ENCODE measurements at regions not wholly inside any gene's neighbourhood (a gene's known extent, or its start where the extent isn't known, plus 50 kb on each side); places are given as distances from the start of the nearest gene placed in this dataset.

DNA sequence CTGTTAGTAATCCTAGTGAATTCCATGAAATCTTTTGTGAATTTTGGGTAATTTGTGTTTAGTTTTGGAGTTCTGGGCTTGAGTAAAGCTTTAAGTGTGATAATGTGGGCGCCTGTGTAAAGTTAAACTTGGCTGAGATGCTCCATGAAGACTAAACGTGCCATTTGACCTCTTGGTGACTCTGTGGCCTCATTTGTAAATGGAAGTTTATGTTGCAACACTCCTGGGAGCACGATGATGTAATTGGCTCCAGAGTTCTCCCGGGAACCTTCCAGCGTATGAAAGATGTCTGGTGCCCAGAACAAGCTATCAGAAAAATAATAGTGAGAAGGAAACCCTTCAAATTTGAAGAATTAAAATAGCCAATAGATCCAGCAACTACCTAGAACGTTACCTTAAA is 981.2 kb downstream of the TLE4 start:
- no peak for DNase-seq (ENCODE audit: low read depth in 2 of 2)

DNA sequence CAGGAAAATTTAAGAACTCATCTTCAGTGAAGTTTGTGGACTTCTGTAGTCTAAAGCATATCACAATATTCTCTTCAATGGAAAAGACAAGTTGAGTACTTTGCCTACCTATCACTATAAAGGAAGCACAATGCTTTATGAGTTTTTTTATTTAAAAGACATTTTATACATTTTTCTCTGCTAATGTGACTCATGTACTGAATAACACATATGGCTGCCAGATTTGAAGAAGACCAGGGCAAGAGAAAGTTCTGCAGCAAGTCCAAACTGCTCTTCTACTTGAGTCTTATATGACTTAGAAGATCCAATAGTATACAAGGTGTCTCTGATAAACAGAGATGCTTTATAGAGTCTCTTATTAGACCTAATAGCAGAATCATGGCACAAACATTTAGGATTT is 978.4 kb downstream of the TLE4 start:
- no peak for DNase-seq (ENCODE audit: low read depth in 2 of 2)

DNA sequence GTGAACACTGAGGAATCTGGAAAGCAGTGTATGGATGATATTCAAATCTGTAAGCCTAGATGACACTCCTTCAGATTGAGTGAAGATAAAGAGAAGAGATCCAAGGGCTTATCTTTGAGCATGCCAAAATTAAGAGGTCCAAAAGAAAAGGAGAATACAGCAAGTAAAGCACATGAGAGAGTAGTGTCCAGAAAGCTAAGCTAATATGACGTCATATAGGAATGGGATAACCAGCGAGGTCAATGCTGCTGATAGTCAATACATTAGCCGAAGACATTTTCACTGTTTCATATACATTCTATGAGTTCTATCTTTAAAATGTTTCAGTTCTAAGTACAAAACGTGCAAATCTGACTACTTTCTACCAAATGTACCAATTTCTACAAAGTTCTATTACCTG is 975.8 kb downstream of the TLE4 start:
- no peak for DNase-seq (ENCODE audit: low read depth in 2 of 2)

DNA sequence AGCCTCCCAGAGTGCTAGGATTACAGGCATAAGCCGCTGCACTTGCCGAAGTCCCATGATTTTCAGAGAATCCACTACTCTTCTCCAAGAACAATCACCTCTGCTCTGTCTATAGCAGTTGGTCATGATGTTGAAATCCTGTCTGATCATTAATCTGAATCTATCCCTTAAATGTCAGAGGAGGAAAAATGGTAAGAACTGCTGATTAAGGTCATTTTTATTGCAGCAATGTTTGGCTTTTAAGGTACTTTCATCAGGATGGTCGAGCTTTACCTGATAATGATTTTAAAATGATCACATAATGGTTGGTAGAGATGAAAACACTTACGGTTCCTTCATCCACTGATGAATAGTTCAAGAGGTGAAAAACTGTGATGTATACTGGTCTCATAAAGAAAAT is 968.6 kb downstream of the TLE4 start:
- no peak for DNase-seq (ENCODE audit: low read depth in 2 of 2)

DNA sequence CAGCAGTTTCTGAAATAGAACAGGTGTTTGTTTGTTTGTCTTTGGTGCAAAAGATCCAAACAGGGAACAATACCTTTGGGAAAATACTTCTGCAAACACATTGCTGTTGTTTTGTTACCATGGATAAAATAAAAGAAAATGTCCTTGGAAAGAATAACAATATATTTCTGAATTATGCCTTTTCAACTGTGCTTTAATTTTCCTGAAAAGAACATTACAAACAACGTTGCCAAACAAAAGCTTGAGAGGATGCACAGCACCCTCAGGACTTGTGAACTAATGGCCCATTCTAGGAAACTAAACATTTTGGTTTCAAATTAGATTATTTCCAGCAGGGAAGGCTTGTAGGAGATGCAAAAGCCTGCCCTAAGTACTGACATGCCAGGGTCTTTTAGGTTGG is 967.2 kb downstream of the TLE4 start:
- DNase-seq (ENCODE audit: low read depth in 2 of 2) = no peak

DNA sequence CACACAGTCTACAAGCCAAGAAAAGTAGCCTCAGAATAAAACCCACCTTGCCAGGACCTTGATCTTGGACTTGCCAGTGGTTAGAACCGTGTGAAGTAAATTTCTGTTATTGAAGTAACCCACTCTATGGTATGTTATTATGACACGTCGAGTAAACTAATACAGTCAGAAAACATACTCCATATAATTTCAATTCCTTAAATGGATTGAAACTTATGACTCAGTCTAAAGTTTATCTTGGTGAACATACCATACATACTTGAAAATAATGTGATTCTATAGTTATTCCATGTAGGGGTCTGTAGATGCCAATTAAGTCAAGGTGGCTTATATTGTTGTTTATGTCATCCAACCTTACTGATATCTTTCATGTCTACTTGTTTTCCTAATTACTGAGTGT is 950.7 kb downstream of the TLE4 start:
- DNase-seq (ENCODE audit: low read depth in 2 of 2) = no peak

DNA sequence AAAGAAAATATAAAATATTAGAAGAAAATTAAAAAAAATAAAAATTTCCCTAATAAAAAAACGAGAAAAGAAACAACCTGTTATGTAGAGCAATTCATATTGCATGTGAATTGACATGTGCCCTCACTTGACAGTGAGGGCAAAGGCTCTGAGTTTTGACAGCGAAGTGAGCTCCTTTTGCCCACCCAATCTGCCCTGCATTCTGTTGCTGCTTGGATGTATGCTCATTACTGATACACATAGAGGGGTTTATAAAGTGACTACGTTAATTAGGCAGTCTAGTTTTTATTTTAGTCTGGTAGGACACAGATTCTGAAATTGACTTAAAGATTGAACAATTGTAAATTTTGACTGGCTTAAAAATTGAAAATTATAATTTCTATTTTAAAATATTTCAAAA is 949.4 kb downstream of the TLE4 start:
- DNase-seq (ENCODE audit: low read depth in 2 of 2) = no peak

DNA sequence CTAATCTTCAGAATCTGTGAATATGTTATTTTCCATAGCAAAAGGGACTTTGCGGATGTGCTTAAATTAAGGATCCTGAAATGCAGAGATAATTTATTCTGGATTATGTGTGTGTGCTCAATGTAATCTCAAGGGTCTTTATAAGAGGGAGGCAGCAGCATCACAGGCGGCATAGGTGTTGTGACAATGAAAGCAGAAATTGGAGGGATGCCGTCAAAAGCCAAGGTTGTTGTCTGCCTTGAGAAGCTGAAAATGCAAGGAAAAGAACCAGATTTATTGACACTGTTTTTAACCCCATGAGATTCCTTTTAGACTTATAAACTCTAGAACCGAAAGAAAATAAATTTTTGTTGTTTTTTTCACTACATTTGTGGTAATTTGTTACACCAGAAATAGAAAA is 948.5 kb downstream of the TLE4 start:
- DNase-seq (ENCODE audit: low read depth in 2 of 2) = no peak

DNA sequence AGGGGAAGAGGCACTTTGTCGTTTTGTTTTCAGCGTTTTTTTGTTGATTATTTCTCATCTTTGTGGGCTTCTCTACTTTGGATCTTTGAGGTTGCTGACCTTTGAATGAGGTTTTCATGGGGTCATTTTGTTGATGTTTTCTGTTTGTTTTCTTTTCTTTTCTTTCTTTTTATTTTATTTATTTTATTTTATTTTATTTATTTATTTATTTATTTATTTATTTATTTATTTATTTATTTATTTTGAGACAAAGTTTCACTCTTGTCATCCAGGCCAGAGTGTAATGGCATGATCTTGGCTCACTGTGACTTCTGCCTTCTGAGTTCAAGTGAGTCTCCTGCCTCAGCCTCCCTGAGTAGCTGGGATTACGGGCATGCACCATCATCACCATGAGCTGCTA is 946.7 kb downstream of the TLE4 start:
- DNase-seq (ENCODE audit: low read depth in 2 of 2) = no peak

DNA sequence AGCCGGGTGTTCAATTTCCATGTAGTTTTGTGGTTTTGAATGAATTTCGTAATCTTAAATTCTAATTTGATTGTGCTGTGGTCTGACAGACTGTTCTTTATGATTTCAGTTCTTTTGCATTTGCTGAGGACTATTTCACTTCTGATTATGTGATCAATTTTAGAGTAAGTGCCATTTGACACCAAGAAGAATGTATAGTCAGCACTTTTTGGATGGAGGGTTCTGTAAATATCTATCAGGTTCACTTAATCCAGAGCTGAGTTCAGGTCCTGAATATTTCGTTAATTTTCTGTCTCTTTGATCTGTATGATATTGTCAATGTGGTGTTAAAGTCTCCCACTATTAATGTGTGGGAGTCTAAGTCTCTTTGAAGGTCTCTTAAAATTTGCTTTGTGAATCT is 944.9 kb downstream of the TLE4 start:
- DNase-seq (ENCODE audit: low read depth in 2 of 2) = no peak

DNA sequence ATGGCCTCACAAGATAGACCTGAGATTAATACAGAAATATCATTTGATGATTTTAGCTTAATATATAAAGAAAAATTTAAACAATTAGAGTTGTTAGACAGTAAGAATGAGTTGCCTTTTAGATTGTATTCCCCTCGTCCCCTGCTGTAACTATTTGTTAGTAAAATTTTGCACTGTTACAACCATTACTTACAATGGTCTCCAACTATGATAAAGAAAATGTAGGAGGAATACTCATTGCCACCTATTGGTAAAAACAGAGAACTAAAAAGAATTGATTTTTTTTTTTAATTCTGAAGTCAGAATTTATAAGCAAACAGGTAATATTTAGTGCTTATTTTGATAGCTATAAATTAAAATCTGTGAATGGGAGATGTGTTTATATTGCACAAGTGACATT is 937.6 kb downstream of the TLE4 start:
- no peak for DNase-seq (ENCODE audit: low read depth in 2 of 2)

DNA sequence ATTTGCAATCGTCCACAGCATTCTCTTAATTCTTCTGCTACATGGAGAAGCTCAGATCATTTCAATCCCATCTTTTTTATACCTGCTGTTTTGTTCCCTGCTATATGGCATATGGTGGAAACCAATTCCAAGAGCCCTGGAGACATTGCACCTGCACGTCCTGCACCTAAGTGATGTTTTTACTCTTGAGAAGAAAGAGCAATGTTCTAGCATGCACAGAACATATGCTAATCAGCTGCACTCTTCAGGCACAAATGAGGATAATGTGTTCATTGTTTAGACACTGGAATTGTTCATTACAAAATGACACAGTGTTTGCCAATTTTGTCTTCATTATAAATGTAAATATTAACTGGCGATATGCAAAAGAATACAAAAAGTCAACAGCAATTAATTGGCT is 935.8 kb downstream of the TLE4 start:
- no peak for DNase-seq (ENCODE audit: low read depth in 2 of 2)

DNA sequence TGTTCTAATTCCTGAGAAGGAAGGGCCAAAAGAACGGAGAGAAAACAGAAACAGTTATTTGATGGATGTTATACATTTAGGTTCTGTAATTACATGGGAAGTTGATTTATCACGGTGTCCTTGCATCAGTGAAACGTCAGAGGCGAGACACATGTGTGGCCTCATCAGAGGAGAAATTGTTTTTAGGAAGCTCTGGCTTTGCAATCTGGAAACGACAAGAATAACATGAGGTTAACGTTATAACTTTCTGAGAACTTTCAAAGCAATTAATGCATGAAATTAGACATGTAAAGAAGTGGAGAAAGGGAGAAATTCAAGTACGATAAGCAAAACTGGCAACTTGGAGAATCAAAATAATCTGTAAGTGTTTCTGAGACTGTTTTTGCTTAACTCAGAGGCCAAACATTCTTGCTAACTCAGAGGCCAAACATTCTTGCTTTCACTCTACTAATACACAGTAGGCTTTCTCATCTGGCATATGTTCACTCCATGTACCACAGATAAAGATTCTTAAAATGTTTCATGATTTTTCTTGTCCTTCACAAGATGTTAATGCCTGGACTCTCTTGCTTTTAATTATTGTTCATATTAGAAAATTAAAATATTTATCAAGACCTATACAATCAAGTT is 933.0 kb downstream of the TLE4 start:
- DNase-seq (ENCODE audit: low read depth in 2 of 2) = no peak

DNA sequence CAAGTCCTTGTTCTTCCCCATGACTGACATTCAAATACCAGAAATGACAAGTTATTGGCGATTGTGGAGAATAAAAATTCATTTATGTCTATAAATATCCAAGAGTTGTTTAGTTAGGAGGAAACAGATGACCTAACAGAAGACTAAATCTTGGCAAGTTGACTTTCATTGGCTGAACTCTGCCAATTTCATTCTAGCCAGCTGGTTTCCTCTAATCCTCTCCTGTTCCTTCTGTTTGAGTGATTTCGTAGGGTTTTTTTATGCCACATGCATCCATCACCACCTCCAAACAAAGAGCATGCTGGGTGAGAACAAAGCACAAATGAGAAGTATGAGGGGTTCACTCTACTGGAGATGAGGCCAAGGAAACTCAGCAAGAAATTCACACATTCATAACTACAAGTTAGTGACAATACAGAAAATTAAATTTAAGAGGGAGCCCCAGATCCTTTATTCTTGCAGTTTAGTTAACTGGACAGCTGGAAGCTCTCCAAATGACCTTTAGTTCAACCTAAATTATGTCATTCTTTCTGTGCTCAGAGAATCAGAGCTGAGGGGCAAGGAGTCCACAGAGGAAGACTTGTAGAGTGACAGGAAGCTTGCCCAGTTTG is 932.0 kb downstream of the TLE4 start:
- no peak for DNase-seq (ENCODE audit: low read depth in 2 of 2)

DNA sequence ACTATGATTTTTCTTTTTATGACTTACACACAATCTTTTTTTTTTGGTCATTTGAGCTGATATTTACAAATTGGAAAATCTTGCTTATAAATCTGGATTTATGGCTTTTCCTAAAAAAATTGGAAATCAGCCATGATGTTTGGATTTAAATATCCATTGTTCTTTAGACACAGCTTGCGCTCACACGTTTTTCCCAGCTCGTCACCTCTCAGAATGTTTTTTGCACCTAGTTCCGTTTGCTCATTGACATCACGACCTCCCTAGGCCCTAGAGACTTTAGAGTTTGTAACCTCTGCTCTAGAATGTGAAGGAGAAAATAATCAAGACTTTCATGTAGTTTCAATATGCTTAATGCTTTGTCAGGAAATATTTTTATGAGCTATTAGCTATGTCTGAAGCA is 930.5 kb downstream of the TLE4 start:
- DNase-seq (ENCODE audit: low read depth in 2 of 2) = no peak

DNA sequence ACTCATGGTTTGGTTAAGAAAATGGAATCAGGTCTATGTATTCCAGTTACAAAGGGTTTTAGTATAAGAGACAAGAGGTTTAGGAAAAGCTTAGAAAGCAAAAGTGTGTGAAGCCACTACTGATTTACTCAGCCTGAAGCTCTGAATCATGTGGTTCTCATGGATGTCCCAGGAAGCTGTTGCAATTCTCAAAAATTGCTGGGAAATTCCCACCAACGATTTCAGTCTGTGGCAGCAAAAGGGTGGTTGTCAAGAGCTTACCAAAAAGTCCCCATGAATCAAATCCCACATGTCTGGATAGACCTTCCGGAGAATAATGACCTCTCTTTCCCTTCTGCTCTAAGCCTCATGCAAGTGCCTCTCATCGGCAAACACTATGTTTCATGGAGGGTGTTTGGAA is 929.9 kb downstream of the TLE4 start:
- no peak for DNase-seq (ENCODE audit: low read depth in 2 of 2)

DNA sequence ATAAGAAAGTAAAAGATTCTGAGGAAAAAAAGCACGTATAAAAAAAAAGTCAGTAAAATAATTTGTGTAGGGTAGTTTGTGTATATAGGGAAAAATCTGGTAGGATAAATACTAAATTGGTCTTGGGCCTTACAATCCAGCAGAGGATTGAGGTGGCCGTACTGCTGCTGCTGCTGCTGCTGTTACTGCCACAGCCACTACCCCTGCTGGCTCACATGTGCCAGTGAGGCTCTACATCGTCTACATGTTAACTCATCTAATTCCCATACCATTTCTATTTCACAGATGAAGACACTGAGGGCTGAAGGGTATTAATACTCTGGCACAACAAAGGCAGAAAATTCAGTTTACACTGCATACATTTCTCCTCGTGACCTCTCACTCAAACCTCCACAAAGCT is 928.5 kb downstream of the TLE4 start:
- DNase-seq (ENCODE audit: low read depth in 2 of 2) = no peak

DNA sequence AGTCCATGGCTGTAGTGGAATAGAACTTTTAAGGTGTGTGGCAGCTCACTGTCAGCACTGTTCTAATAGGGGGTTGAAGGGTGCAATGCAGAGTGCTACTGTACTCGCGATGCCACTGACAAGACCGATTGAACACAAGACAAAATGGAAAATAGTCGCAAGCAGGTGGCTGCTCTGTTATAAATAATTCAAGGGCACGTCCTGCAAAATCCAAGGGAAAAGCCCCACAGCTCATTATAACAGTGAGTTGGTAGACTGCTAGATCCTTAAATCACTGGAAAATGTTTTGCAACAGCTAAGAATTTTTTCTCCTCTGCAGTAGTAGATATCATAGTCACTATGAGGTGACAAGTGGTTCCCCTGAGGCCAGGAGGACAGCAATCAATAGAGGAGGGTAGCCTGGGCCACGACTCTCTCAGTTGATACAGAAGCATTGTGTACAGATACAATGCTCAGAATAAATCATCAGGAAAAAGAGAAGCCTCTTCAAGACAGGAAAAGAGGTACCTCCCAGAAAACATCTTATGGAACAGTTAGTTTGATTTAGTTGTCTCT is 926.3 kb downstream of the TLE4 start:
- no peak for DNase-seq (ENCODE audit: low read depth in 2 of 2)

DNA sequence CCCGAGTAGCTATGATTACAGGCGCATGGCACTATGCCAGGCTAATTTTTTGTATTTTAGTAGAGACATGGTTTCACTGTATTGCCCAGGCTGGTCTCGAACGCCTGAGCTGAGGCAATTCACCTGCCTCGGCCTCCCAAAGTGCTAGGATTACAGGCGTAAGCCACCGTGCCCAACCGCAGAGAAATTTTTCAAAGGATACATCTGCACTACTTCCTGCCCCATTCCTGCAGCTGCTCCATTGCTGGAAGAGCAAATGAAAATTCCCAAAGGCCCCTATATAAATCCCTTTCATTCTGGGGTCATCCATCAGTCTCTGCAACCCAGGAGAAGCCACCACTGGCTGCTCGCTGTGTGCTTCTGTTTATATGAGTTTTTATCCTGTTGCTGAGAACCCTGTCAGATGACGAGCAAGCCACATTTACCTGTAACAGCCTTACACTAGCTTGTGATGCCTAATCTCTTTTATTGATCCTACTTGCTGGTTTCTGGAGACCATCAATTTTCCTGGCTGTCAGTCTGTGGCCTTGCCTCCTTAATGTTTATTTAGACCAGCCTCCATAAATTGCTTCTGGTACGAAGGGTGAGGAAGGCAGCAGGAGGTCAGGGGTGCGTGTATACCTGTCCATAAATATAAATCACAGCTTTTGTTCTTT is 925.3 kb downstream of the TLE4 start:
- DNase-seq (ENCODE audit: low read depth in 2 of 2) = no peak

DNA sequence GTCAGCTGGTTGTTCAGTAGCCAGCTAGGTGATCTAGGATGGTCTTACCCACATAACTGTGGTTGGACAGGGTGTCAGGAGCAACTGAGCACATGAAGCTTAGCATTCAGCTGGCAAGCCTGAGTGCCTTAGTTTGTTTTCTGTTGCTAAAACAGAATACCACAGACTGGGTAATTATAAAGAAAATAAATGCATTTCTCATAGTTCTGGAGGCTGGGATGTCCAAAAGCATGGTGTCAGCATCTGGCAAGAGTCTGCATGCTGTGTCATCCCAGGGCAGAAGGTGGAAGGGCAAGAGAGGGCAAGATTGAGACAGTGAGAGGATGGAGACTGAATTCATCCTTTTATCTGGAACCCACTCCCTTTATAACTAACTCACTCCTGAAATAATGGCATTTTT is 921.5 kb downstream of the TLE4 start:
- DNase-seq (ENCODE audit: low read depth in 2 of 2) = no peak

DNA sequence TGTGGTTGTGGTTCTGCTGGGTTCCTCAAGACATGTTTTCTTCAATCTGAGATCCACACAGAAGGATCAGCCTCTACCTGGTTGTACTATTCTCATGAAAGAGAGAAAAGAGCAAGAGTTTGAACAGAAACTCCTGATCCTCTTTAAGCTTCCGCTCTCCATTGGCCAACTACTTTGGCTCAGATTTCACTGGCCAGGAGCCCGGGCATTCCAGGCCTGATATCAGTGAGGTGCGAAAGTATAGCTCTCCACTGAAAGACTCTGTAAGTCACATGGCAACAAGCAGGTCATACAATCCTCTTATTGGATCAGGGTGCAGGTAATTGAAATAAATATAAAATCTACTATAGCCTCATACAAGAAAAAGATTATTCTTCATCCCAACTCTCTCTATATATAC is 920.5 kb downstream of the TLE4 start:
- no peak for DNase-seq (ENCODE audit: low read depth in 2 of 2)

DNA sequence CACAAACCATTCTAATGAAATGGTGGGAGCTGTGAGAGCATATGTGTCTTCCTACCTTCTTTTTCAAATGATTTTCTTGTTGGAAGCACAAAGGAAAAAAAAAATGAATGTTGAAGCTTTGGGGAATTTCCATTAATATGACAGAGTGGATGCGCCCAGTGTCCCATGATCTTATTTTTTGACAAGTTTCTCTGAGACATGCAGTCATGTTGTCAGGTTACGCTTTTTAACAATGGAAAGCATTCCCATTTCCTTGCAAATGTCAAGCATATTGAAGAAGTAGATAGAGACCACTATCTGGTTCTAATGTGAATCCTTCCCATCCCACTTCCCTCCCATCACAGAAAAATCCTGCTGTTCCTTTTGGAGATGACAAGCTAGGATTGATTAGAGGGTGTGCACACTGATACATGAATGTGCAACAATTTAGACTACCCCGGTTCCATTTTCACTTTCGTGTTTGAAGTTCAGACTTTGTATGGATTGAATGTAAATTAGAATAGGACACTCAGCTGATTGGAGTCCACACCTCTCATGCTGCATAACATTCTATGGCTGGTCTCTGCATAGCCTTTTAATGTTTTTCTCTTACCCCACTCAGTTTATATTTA is 919.4 kb downstream of the TLE4 start:
- DNase-seq (ENCODE audit: low read depth in 2 of 2) = no peak

DNA sequence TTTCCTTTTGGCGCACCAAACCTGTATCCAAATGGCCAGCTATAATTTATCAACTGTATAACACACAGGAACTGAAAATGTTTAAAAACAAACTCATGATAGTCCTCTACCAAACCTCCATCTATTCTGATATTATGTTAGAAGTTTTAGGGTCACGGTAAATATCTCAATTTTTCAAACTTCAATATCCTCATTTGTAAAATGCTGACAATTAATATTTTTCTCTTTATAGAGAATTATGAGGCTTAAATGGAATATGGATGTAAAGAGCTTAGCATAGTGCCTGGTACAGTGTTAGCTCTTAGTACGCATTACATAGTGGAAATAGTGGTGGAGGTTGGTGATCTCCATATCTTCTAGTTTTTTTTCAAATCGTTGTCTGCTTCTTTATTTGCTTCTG is 917.6 kb downstream of the TLE4 start:
- DNase-seq (ENCODE audit: low read depth in 2 of 2) = no peak

Measured in activated CD8-positive, alpha-beta memory T cell treated with anti-CD3 and anti-CD28 coated beads for 4 hours (primary cell).